GM10266 (cell line): ENCODE measurements at regions not wholly inside any gene's neighbourhood (a gene's known extent, or its start where the extent isn't known, plus 50 kb on each side); places are given as distances from the start of the nearest gene placed in this dataset.

Source experiments
- DNase-seq: peaks from one replicate; pipeline ENCODE4 v3.0.0; 2012; ENCODE audit errors: extremely low spot score
- CTCF ChIP-seq: IDR thresholded peaks from 2 replicates; pipeline ENCODE4 v1.5.1; 2012; ENCODE audit warnings: mild to moderate bottlenecking, low read depth; ENCODE audit not compliant: control insufficient read depth, insufficient read depth; ENCODE audit errors: missing control alignments

- no peak for TF ChIP-seq CTCF
- DNase-seq, result no peak
Measured at GRCh38 chr4:31946456-31946855, 1226.3 kb downstream of the PCDH7 start.

GRCh38 chr4:31947101-31947500, 1226.9 kb downstream of the PCDH7 start:
- TF ChIP-seq CTCF, result no peak
- DNase-seq, result no peak

GRCh38 chr4:31949045-31949444, 1228.9 kb downstream of the PCDH7 start:
- no peak for TF ChIP-seq CTCF
- DNase-seq, result no peak

DNA sequence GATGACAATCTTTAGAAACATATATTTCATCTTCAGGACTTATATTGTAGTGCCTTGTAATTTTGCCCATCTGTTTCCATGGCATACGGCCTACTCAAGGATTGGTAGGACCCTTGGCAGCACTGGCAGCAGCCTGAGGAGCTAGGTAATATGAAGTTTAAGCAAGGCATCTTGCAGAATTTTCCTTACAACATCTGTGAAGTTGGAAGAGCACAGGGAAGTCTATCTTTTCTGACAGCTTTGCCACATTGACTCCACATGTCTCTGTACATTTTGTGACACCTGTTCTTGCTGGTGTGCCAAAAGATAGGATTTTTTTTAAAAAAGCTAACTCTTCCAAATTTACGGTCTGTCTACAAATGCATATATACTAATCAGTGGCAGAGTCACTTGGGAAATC, 1235.2 kb downstream of the PCDH7 start:
- TF ChIP-seq CTCF, result no peak
- no peak for DNase-seq

- no peak for TF ChIP-seq CTCF
- DNase-seq, result no peak
Measured at GRCh38 chr4:31959972-31960371, 1239.8 kb downstream of the PCDH7 start.

- TF ChIP-seq CTCF, result no peak
- DNase-seq, result no peak
Measured at GRCh38 chr4:31964685-31965084, 1244.5 kb downstream of the PCDH7 start.

GRCh38 chr4:31968842-31969241, 1248.7 kb downstream of the PCDH7 start:
- TF ChIP-seq CTCF, result no peak

More at GRCh38 chr4:31968842-31969241, 1248.7 kb downstream of the PCDH7 start:
- no peak for DNase-seq
